GM10248 (cell line): ENCODE measurements at regions not wholly inside any gene's neighbourhood (a gene's known extent, or its start where the extent isn't known, plus 50 kb on each side); places are given as distances from the start of the nearest gene placed in this dataset.

Experiments used
- CTCF ChIA-PET: fragments of 300-600 bp; sonication (Branson Sonifier 250); formaldehyde crosslinking; extraction: SDS; loops from one replicate; lab custom pipeline; 2021; ENCODE audit warnings: antibody characterized with exemption; lab: Yijun Ruan, JAX
- POLR2A ChIA-PET: fragments of 350-650 bp; sonication (Branson Sonifier 250); formaldehyde crosslinking; extraction: SDS; loops from one replicate; lab custom pipeline; 2020; ENCODE audit warnings: antibody characterized with exemption; lab: Yijun Ruan, JAX
- DNase-seq: peaks from one replicate; pipeline ENCODE4 v3.0.0; 2012; ENCODE audit errors: extremely low spot score
- TF ChIP-seq, protein P1 (sequence below): IDR thresholded peaks from 2 replicates; pipeline ENCODE4 v1.5.1; 2012; ENCODE audit warnings: mild to moderate bottlenecking, low read depth; ENCODE audit errors: extremely low read depth, missing control alignments, control extremely low read depth

DNA sequence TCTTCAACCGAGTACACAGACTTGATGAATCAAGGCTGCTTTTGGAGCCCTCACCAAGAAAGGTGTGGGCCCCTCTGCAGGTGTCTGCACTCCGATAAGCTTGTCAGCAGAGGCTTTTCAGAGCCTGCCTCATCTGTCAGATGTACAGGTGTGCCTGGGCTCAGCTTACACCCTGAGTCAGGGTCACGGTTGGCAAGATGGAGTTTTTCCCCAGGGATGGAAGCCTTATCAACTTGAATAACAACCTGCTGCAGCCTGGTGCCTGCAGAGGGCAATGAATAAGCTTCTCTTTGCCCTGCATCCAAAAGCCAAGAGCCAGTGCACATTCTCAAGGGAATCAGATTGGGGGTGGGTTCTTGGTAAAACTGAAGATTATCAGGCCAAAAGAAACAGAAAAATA is 427.1 kb downstream of the CD83 start:
- TF ChIP-seq, protein P1, sequence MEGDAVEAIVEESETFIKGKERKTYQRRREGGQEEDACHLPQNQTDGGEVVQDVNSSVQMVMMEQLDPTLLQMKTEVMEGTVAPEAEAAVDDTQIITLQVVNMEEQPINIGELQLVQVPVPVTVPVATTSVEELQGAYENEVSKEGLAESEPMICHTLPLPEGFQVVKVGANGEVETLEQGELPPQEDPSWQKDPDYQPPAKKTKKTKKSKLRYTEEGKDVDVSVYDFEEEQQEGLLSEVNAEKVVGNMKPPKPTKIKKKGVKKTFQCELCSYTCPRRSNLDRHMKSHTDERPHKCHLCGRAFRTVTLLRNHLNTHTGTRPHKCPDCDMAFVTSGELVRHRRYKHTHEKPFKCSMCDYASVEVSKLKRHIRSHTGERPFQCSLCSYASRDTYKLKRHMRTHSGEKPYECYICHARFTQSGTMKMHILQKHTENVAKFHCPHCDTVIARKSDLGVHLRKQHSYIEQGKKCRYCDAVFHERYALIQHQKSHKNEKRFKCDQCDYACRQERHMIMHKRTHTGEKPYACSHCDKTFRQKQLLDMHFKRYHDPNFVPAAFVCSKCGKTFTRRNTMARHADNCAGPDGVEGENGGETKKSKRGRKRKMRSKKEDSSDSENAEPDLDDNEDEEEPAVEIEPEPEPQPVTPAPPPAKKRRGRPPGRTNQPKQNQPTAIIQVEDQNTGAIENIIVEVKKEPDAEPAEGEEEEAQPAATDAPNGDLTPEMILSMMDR: no peak
- ChIA-PET POLR2A (no interaction called here), CTCF (interaction anchor here (1.6 kb wide), 2 partner anchors 8 to 32 kb away, joined by 3 to 4 read pairs; no protein-coding TSS in a partner anchor)
- no peak for DNase-seq

- CTCF ChIA-PET: interaction anchor here (0.8 to 1.9 kb wide), 5 partner anchors 9 to 25 kb away, joined by 3 to 4 read pairs (median 4); no protein-coding TSS in a partner anchor
- no peak for DNase-seq
- TF ChIP-seq, protein P1: no peak
- POLR2A ChIA-PET: no interaction called here
Measured at GRCh38 chr6:14545496-14545895, 427.9 kb downstream of the CD83 start.

DNA sequence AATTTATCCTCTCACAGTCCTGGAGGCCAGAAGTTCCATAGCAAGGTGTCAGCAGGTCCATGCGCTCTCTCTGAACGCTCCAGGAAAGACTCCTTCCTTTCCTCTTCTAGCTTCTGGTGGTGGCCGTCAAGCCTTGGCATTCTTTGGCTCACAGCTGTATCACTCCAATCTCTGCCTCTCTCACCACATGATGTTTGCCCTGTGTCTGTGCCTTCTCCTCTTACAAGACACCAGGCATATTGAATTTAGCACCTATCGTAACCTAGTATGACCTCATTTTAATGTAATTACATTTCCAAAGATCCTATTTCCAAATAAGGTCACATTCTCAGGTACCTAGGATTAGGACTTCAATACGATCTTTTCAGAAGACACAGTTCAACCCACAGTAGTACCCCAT is 428.5 kb downstream of the CD83 start:
- DNase-seq: no peak
- ChIA-PET CTCF (interaction anchor here (0.8 to 1.9 kb wide), 5 partner anchors 10 to 25 kb away, joined by 3 to 4 read pairs (median 4); no protein-coding TSS in a partner anchor), POLR2A (no interaction called here)
- TF ChIP-seq, protein P1: no peak

DNA sequence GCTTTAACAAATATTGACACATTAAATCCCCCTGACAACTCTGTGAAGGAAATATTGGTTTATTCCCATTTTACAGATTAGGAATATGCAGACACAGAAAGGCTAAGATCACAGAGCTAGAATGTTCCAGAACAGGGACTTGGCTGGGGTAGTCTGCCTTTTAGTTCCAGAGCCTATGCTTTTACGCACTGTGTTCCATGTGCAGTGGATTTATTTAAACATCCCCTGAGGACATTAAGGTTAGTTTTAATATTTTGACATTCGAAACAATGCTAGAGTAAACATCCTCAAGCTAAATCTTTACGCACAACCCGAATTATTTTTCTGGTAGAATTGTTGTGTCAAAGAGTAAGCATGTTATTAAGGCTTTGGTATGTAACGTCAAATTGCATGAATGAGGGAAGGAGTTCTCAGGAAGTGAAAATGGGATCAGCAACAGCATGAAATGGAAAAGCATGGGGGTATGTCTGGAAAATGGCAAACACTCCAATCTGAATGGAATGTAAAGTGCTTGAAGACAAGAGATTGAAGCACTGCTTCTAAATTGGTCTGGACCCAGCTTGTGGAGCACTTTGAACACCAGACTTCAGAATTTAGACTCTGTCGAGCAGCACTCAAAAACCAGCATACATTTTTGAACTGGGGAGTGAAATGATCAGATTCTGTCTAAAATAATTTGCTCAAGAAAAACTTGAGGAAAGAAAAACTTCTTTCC is 429.9 kb downstream of the CD83 start:
- POLR2A ChIA-PET: no interaction called here
- DNase-seq: no peak
- TF ChIP-seq, protein P1: no peak
- CTCF ChIA-PET: interaction anchor here (1.7 to 1.9 kb wide), 2 partner anchors 22 to 27 kb away, joined by 4 read pairs; no protein-coding TSS in a partner anchor

- no peak for DNase-seq
- POLR2A ChIA-PET: no interaction called here
- TF ChIP-seq, protein P1: no peak
- CTCF ChIA-PET: interaction anchor here (0.9 to 1.4 kb wide), 2 partner anchors 9 to 40 kb away, joined by 3 to 4 read pairs; no protein-coding TSS in a partner anchor
Measured at GRCh38 chr6:14549304-14549770, 431.8 kb downstream of the CD83 start.

DNA sequence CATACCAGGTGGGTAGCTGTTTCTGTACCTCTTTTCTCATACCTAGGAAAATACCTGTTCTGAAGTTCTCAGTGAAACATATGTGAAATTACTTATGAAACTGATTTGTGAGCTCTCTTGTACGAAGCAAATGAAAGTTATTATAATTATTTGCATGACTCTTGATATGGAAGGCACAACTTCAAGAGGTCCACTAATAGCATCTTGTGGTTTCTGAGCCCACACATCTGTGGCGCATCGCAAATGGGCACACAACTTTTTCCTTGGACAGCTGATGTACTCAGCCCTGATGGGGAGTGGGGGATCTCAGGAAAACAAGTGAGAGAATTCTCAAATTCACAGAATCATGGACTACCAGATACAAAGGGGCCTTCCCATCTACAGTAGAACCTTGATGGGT is 432.3 kb downstream of the CD83 start:
- no peak for DNase-seq
- ChIA-PET CTCF (interaction anchor here (1.3 to 1.4 kb wide), 2 partner anchors 8 to 29 kb away, joined by 4 read pairs; no protein-coding TSS in a partner anchor), POLR2A (no interaction called here)
- TF ChIP-seq, protein P1: no peak
